ENCODE measurements at regions not wholly inside any gene's neighbourhood (a gene's known extent, or its start where the extent isn't known, plus 50 kb on each side); places are given as distances from the start of the nearest gene placed in this dataset.

GRCh38 chr10:125369382-125370326 is 209.3 kb upstream of the CTBP2 start:
- TF ChIP-seq CTCF (conservative IDR thresholded peaks at IDR 0.05), result no peak
- no peak overlapping the region for H3K27ac ChIP-seq

GRCh38 chr10:125368146-125368545 is 207.8 kb upstream of the CTBP2 start:
- no peak for TF ChIP-seq CTCF (conservative IDR thresholded peaks at IDR 0.05)
- H3K27ac ChIP-seq, result no peak overlapping the region

GRCh38 chr10:125363791-125364190 is 203.4 kb upstream of the CTBP2 start:
- H3K27ac ChIP-seq, result no peak overlapping the region
- no peak for TF ChIP-seq CTCF (conservative IDR thresholded peaks at IDR 0.05)

GRCh38 chr10:125362950-125363349 is 202.6 kb upstream of the CTBP2 start:
- no peak overlapping the region for H3K27ac ChIP-seq
- TF ChIP-seq CTCF (conservative IDR thresholded peaks at IDR 0.05), result no peak

- H3K27ac ChIP-seq, result no peak overlapping the region
- TF ChIP-seq CTCF (conservative IDR thresholded peaks at IDR 0.05), result no peak
Measured at GRCh38 chr10:125359401-125359800, 199.0 kb upstream of the CTBP2 start.

GRCh38 chr10:125355657-125356056 is 195.3 kb upstream of the CTBP2 start:
- no peak overlapping the region for H3K27ac ChIP-seq

GRCh38 chr10:125350519-125350918 is 190.2 kb upstream of the CTBP2 start:
- no peak overlapping the region for H3K27ac ChIP-seq
- no peak for TF ChIP-seq CTCF (conservative IDR thresholded peaks at IDR 0.05)

More at GRCh38 chr10:125355657-125356056, 195.3 kb upstream of the CTBP2 start:
- no peak for TF ChIP-seq CTCF (conservative IDR thresholded peaks at IDR 0.05)

Measured in VCaP (cell line).